SK-N-SH (cell line): ENCODE measurements at regions not wholly inside any gene's neighbourhood (a gene's known extent, or its start where the extent isn't known, plus 50 kb on each side); places are given as distances from the start of the nearest gene placed in this dataset.

Experiments used
- CTCF ChIA-PET: fragments of 300-600, 350-600 bp; formaldehyde crosslinking; extraction: SDS; loops from one replicate; lab custom pipeline; 2021; lab: Yijun Ruan, JAX
- POLR2A ChIA-PET: fragments of 350-600 bp; sonication (Branson Sonifier 250); formaldehyde crosslinking; extraction: SDS; loops from one replicate; lab custom pipeline; 2020; ENCODE audit warnings: antibody characterized with exemption, inconsistent platforms; lab: Yijun Ruan, JAX
- DNase-seq: peaks from one replicate; pipeline ENCODE4 v3.0.0; 2012
- H2AFZ ChIP-seq: fragments of 200-600 bp; sonication (generic); 2 replicates; pipeline ENCODE4 v1.8.1; 2016; ENCODE audit warnings: antibody characterized with exemption, mild to moderate bottlenecking, low read depth
- H3F3A ChIP-seq: fragments of 200-600 bp; sonication (generic); replicated peaks from 2 replicates; pipeline ENCODE3; 2016; ENCODE audit warnings: antibody characterized with exemption, mild to moderate bottlenecking; ENCODE audit not compliant: insufficient read depth
- H3K27ac ChIP-seq, 2 experiments: fragments of 200-500 bp in 1 of 2; fragments of 200-600 bp in 1 of 2; sonication (Bioruptor generic) in 1 of 2; sonication (generic), shearing (Covaris generic) in 1 of 2; 2 replicates each; pipeline versions ENCODE4 v1.5.1 to v1.6.1; 2014 to 2016; ENCODE audit warnings: low read depth in 2 of 2, inconsistent platforms in 1 of 2, low read length in 1 of 2, mild to moderate bottlenecking in 1 of 2, mixed read lengths in 1 of 2
- H3K27me3 ChIP-seq: fragments of 200-600 bp; sonication (generic), shearing (Covaris generic); 2 replicates; pipeline ENCODE4 v1.6.1; 2016; ENCODE audit warnings: mixed run types; ENCODE audit not compliant: insufficient read depth
- H3K36me3 ChIP-seq, 2 experiments: fragments of 200-500 bp in 1 of 2; fragments of 200-600 bp in 1 of 2; sonication (Bioruptor generic) in 1 of 2; sonication (generic) in 1 of 2; replicated peaks in 1 of 2; 2 replicates each; pipeline versions ENCODE3 to v1.5.1; 2014 to 2016; ENCODE audit warnings: low read length in 1 of 2, mild to moderate bottlenecking in 1 of 2; ENCODE audit not compliant: insufficient read depth in 2 of 2, control insufficient read depth in 1 of 2
- H3K4me1 ChIP-seq, 2 experiments: fragments of 200-500 bp in 1 of 2; fragments of 200-600 bp in 1 of 2; sonication (Bioruptor generic) in 1 of 2; sonication (generic), shearing (Covaris generic) in 1 of 2; 2 replicates each; pipeline versions ENCODE4 v1.5.1 to v1.6.1; 2014 to 2016; ENCODE audit warnings: low read depth in 1 of 2, low read length in 1 of 2, mixed run types in 1 of 2; ENCODE audit not compliant: insufficient read depth in 2 of 2, control insufficient read depth in 1 of 2
- H3K4me2 ChIP-seq: fragments of 200-600 bp; sonication (generic), shearing (Covaris generic); 2 replicates; pipeline ENCODE4 v1.6.1; 2017; ENCODE audit warnings: mixed run types
- H3K4me3 ChIP-seq, 2 experiments: fragments of 200-500 bp in 1 of 2; fragments of 200-600 bp in 1 of 2; sonication (Bioruptor generic) in 1 of 2; sonication (generic), shearing (Covaris generic) in 1 of 2; 2 replicates each; pipeline versions ENCODE4 v1.5.1 to v1.8.1; 2014 to 2016; ENCODE audit warnings: low read depth in 2 of 2, inconsistent platforms in 1 of 2, low read length in 1 of 2, mild to moderate bottlenecking in 1 of 2, mixed read lengths in 1 of 2, moderate library complexity in 1 of 2
- H3K79me2 ChIP-seq: fragments of 200-600 bp; sonication (generic); 2 replicates; pipeline ENCODE4 v1.8.1; 2017; ENCODE audit warnings: mild to moderate bottlenecking; ENCODE audit not compliant: insufficient read depth
- H3K9ac ChIP-seq: fragments of 200-600 bp; sonication (generic); 2 replicates; pipeline ENCODE4 v1.6.1; 2017; ENCODE audit warnings: mixed run types
- H3K9me2 ChIP-seq: fragments of 200-600 bp; sonication (generic); 2 replicates; pipeline ENCODE4 v1.6.1; 2017; ENCODE audit warnings: mixed run types
- H3K9me3 ChIP-seq: fragments of 200-600 bp; sonication (generic); 2 replicates; pipeline ENCODE4 v1.6.1; 2017; ENCODE audit warnings: mixed run types, mild to moderate bottlenecking, moderate library complexity
- H4K20me1 ChIP-seq: fragments of 200-600 bp; sonication (generic); 2 replicates; pipeline ENCODE4 v1.6.1; 2017; ENCODE audit warnings: mild to moderate bottlenecking, mixed run types; ENCODE audit not compliant: insufficient read depth
- CHD2 ChIP-seq: fragments of 150-350 bp; IDR thresholded peaks from 2 replicates; pipeline ENCODE4 v1.6.1; 2018; ENCODE audit warnings: low read length; ENCODE audit not compliant: partially characterized antibody
- EP300 ChIP-seq, 2 experiments: IDR thresholded peaks; 2 replicates each; pipeline versions ENCODE4 v1.4.0 to v1.6.1; 2012; ENCODE audit warnings: borderline replicate concordance in 1 of 2, low read depth in 1 of 2, low read length in 1 of 2
- EZH2phosphoT487 ChIP-seq: fragments of 200-600 bp; sonication (generic); IDR thresholded peaks from 2 replicates; pipeline ENCODE4 v1.6.1; 2017; ENCODE audit warnings: low read depth, mixed run types, mild to moderate bottlenecking, antibody characterized with exemption, moderate library complexity, borderline replicate concordance
- FOSL2 ChIP-seq: IDR thresholded peaks from 2 replicates; pipeline ENCODE4 v1.4.0; 2012; ENCODE audit warnings: low read depth, mild to moderate bottlenecking, moderate library complexity, borderline replicate concordance
- FOXJ3 ChIP-seq: sonication (generic); formaldehyde crosslinking; IDR thresholded peaks from 2 replicates; pipeline ENCODE4 v1.5.1; 2020; ENCODE audit warnings: mild to moderate bottlenecking, missing genetic modification reagents
- FOXM1 ChIP-seq: IDR thresholded peaks from 2 replicates; pipeline ENCODE4 v1.4.0; 2012; ENCODE audit warnings: low read depth, mild to moderate bottlenecking
- GABPA ChIP-seq: IDR thresholded peaks from 2 replicates; pipeline ENCODE4 v1.4.0; 2012; ENCODE audit warnings: low read depth, mild to moderate bottlenecking
- GATA2 ChIP-seq: sonication (generic); formaldehyde crosslinking; IDR thresholded peaks from 2 replicates; pipeline ENCODE4 v1.5.0; 2020; ENCODE audit warnings: mild to moderate bottlenecking, missing genetic modification reagents
- MXI1 ChIP-seq: IDR thresholded peaks from 2 replicates; pipeline ENCODE4 v1.6.1; 2012; ENCODE audit warnings: mild to moderate bottlenecking, low read depth, low read length, improper control_type of control experiment
- NFIC ChIP-seq: IDR thresholded peaks from 2 replicates; pipeline ENCODE4 v1.4.0; 2012; ENCODE audit warnings: borderline replicate concordance
- RFX5 ChIP-seq: IDR thresholded peaks from 2 replicates; pipeline ENCODE4 v1.6.1; 2012; ENCODE audit warnings: mild to moderate bottlenecking, improper control_type of control experiment, low read length
- SMC3 ChIP-seq: IDR thresholded peaks from 2 replicates; pipeline ENCODE4 v1.6.1; 2012; ENCODE audit warnings: low read depth, low read length, improper control_type of control experiment
- TCF12 ChIP-seq: IDR thresholded peaks from 2 replicates; pipeline ENCODE4 v1.4.0; 2012
- USF2 ChIP-seq: fragments of 150-350 bp; IDR thresholded peaks from 2 replicates; pipeline ENCODE4 v1.6.1; 2017; ENCODE audit warnings: antibody characterized with exemption, low read length, low read depth, borderline replicate concordance
- WGBS: methylation state at CpG from one replicate; pipeline ENCODE4 v1.1.6; 2017; ENCODE audit warnings: low lambda C conversion rate; 5-methylcytosine and 5-hydroxymethylcytosine counted together
- TF ChIP-seq, protein P1 (sequence below): IDR thresholded peaks from 2 replicates; pipeline ENCODE4 v1.4.0; 2012; ENCODE audit warnings: low read depth, borderline replicate concordance
- TF ChIP-seq, protein P2 (sequence below): fragments of 200-600 bp; sonication (generic); IDR thresholded peaks from 2 replicates; pipeline ENCODE4 v1.6.1; 2017; ENCODE audit warnings: antibody characterized with exemption, mild to moderate bottlenecking, moderate library complexity
- TF ChIP-seq, protein P3 (sequence below): IDR thresholded peaks from 2 replicates; pipeline ENCODE4; 2012

GRCh38 chr4:132564920-132565319 lies 584.2 kb upstream of the PCDH10 start:
- ChIA-PET POLR2A (no interaction called here), CTCF (no interaction called here)
- no peaks in the 10 kb centered on the region for H4K20me1 ChIP-seq
- DNase-seq: no peak
- H3K27ac ChIP-seq: no peak overlapping the region
- no peak overlapping the region for H3K4me3 ChIP-seq
- no peak overlapping the region for H3K9ac ChIP-seq
- no peak overlapping the region for H2AFZ ChIP-seq
- no peaks in the 10 kb centered on the region for H3K36me3 ChIP-seq
- no peaks in the 10 kb centered on the region for H3K27me3 ChIP-seq
- H3F3A ChIP-seq: no peaks in the 10 kb centered on the region
- no peaks in the 10 kb centered on the region for H3K4me1 ChIP-seq
- no peaks in the 10 kb centered on the region for H3K9me3 ChIP-seq
- 0% methylated on average over 1 of the region's 1 CpG for WGBS
- no peak overlapping the region for H3K4me2 ChIP-seq
- H3K9me2 ChIP-seq: no peaks in the 10 kb centered on the region
- no peaks in the 10 kb centered on the region for H3K79me2 ChIP-seq
- TF ChIP-seq GATA2 (CRISPR knock-in tag) (no peak), EP300 (IDR thresholded peaks at IDR 0.05; ENCODE audit: borderline replicate concordance in 1 of 2, low read depth in 1 of 2, low read length in 1 of 2) (no peak), SMC3 (no peak), CHD2 (no peak), FOXJ3 (no peak), FOSL2 (no peak), FOXM1 (no peak), NFIC (no peak), USF2 (no peak)

DNA sequence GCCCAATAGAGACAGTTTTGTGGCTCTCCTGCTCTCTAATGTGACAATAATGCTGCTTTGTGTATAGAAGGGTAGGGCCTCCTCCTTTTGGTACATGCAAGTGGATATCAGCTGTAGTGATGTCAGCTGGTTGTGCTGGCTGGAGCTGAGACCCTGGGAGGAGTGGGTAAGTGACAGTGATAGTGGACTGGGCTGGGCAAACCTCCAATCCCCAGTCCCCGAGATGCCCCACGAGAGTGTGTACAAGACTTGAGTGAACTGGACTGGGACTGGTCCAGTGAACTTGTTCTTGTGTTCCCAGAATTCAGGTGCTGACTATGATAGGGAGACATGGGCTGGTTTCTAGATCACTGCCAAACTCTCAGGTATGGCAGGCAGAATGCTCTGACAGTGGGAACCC lies 583.6 kb upstream of the PCDH10 start:
- WGBS: no CpG with 5 or more reads among the region's 2 CpGs
- Histone ChIP-seq H3K9me3 (no peaks in the 10 kb centered on the region), H3K4me2 (no peak overlapping the region), H3K36me3 (no peaks in the 10 kb centered on the region), H3K4me3 (no peak overlapping the region), H3F3A (no peaks in the 10 kb centered on the region), H3K9me2 (no peaks in the 10 kb centered on the region), H4K20me1 (no peaks in the 10 kb centered on the region), H3K9ac (no peak overlapping the region)
- no peak for DNase-seq
- POLR2A ChIA-PET: no interaction called here
- TF ChIP-seq, protein P1, sequence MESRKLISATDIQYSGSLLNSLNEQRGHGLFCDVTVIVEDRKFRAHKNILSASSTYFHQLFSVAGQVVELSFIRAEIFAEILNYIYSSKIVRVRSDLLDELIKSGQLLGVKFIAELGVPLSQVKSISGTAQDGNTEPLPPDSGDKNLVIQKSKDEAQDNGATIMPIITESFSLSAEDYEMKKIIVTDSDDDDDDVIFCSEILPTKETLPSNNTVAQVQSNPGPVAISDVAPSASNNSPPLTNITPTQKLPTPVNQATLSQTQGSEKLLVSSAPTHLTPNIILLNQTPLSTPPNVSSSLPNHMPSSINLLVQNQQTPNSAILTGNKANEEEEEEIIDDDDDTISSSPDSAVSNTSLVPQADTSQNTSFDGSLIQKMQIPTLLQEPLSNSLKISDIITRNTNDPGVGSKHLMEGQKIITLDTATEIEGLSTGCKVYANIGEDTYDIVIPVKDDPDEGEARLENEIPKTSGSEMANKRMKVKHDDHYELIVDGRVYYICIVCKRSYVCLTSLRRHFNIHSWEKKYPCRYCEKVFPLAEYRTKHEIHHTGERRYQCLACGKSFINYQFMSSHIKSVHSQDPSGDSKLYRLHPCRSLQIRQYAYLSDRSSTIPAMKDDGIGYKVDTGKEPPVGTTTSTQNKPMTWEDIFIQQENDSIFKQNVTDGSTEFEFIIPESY: no peak
- TF ChIP-seq GATA2 (CRISPR knock-in tag): no peak
- no peak for TF ChIP-seq GABPA
- TF ChIP-seq, protein P2, sequence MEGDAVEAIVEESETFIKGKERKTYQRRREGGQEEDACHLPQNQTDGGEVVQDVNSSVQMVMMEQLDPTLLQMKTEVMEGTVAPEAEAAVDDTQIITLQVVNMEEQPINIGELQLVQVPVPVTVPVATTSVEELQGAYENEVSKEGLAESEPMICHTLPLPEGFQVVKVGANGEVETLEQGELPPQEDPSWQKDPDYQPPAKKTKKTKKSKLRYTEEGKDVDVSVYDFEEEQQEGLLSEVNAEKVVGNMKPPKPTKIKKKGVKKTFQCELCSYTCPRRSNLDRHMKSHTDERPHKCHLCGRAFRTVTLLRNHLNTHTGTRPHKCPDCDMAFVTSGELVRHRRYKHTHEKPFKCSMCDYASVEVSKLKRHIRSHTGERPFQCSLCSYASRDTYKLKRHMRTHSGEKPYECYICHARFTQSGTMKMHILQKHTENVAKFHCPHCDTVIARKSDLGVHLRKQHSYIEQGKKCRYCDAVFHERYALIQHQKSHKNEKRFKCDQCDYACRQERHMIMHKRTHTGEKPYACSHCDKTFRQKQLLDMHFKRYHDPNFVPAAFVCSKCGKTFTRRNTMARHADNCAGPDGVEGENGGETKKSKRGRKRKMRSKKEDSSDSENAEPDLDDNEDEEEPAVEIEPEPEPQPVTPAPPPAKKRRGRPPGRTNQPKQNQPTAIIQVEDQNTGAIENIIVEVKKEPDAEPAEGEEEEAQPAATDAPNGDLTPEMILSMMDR: no peak
- no peak for TF ChIP-seq MXI1
- no peak for TF ChIP-seq RFX5
- TF ChIP-seq EZH2phosphoT487: no peak
- TF ChIP-seq TCF12: no peak
- TF ChIP-seq, protein P3, sequence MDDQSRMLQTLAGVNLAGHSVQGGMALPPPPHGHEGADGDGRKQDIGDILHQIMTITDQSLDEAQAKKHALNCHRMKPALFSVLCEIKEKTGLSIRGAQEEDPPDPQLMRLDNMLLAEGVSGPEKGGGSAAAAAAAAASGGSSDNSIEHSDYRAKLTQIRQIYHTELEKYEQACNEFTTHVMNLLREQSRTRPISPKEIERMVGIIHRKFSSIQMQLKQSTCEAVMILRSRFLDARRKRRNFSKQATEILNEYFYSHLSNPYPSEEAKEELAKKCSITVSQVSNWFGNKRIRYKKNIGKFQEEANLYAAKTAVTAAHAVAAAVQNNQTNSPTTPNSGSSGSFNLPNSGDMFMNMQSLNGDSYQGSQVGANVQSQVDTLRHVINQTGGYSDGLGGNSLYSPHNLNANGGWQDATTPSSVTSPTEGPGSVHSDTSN: no peak
- TF ChIP-seq, all 33 proteins: peak for 0
- CTCF ChIA-PET: no interaction called here
- Histone ChIP-seq H3K27me3 (no peaks in the 10 kb centered on the region), H3K4me1 (no peaks in the 10 kb centered on the region), H3K79me2 (no peaks in the 10 kb centered on the region), H3K27ac (no peak overlapping the region), H2AFZ (no peak overlapping the region)
